ENCODE measurements at regions not wholly inside any gene's neighbourhood (a gene's known extent, or its start where the extent isn't known, plus 50 kb on each side); places are given as distances from the start of the nearest gene placed in this dataset.

- Mint-ChIP-seq H3K27me3 (ENCODE audit: low read depth) (peaks cover 2% of the 10 kb centered on the region), H3K36me3 (ENCODE audit: low read depth) (no peaks in the 10 kb centered on the region), H3K4me1 (ENCODE audit: low read depth) (no peaks in the 10 kb centered on the region), H3K4me3 (no peak overlapping the region), H3K27ac (no peak overlapping the region), H3K9me3 (ENCODE audit: insufficient read depth) (no peaks in the 10 kb centered on the region)
- DNase-seq (no peak), ATAC-seq (no peak)
- POLR2A ChIA-PET: no interaction called here
- CTCF ChIA-PET: no interaction called here
Observed at GRCh38 chr3:151625586-151625985, 108.1 kb upstream of the AADACL2 start.

GRCh38 chr3:151625086-151625485 lies 108.6 kb upstream of the AADACL2 start:
- no peaks in the 10 kb centered on the region for H3K9me3 Mint-ChIP-seq (ENCODE audit: insufficient read depth)
- POLR2A ChIA-PET: no interaction called here
- H3K36me3 Mint-ChIP-seq (ENCODE audit: low read depth): no peaks in the 10 kb centered on the region
- H3K27me3 Mint-ChIP-seq (ENCODE audit: low read depth): peaks cover 4% of the 10 kb centered on the region
- H3K4me1 Mint-ChIP-seq (ENCODE audit: low read depth): no peaks in the 10 kb centered on the region
- no peak overlapping the region for H3K4me3 Mint-ChIP-seq
- H3K27ac Mint-ChIP-seq: no peak overlapping the region
- CTCF ChIA-PET: no interaction called here
- ATAC-seq (no peak), DNase-seq (no peak)

GRCh38 chr3:151620071-151620470 lies 113.7 kb upstream of the AADACL2 start:
- Mint-ChIP-seq H3K27ac (no peak overlapping the region), H3K4me3 (no peak overlapping the region), H3K9me3 (ENCODE audit: insufficient read depth) (no peaks in the 10 kb centered on the region), H3K4me1 (ENCODE audit: low read depth) (no peaks in the 10 kb centered on the region), H3K27me3 (ENCODE audit: low read depth) (peaks cover 4% of the 10 kb centered on the region), H3K36me3 (ENCODE audit: low read depth) (no peaks in the 10 kb centered on the region)
- POLR2A ChIA-PET: no interaction called here
- DNase-seq (no peak), ATAC-seq (no peak)
- CTCF ChIA-PET: interaction anchor here (1.1 kb wide), 1 partner anchor 9 kb away, joined by 4 read pairs; no protein-coding TSS in a partner anchor

DNA sequence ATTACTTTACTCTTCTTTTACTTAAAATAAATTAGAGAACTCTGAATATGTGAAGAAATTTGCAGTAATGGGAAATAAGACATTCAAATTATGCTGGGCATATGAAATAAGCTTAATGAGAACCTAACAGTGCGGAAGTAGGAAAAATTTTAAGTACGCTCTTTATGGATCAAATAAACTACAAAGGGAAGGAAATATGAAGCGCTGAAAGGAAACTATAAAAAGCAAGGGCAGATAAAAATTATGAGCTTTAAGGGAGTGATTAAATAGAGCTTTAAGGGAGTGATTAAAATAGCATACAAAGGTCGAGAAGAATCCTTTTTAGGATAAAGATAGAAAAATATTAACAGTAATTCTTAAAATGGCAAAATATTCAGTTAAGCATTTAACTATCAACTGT lies 118.3 kb upstream of the AADACL2 start:
- Mint-ChIP-seq H3K27me3 (ENCODE audit: low read depth) (peaks cover 2% of the 10 kb centered on the region), H3K9me3 (ENCODE audit: insufficient read depth) (no peaks in the 10 kb centered on the region), H3K36me3 (ENCODE audit: low read depth) (no peaks in the 10 kb centered on the region), H3K27ac (no peak overlapping the region), H3K4me3 (no peak overlapping the region), H3K4me1 (ENCODE audit: low read depth) (no peaks in the 10 kb centered on the region)
- ChIA-PET CTCF (no interaction called here), POLR2A (no interaction called here)
- DNase-seq: no peak
- no peak for ATAC-seq

- no peaks in the 10 kb centered on the region for H3K4me1 Mint-ChIP-seq (ENCODE audit: low read depth)
- no peak overlapping the region for H3K4me3 Mint-ChIP-seq
- no peaks in the 10 kb centered on the region for H3K9me3 Mint-ChIP-seq (ENCODE audit: insufficient read depth)
- H3K27ac Mint-ChIP-seq: no peak overlapping the region
- ATAC-seq (no peak), DNase-seq (no peak)
- no peaks in the 10 kb centered on the region for H3K36me3 Mint-ChIP-seq (ENCODE audit: low read depth)
- H3K27me3 Mint-ChIP-seq (ENCODE audit: low read depth): no peaks in the 10 kb centered on the region
- ChIA-PET CTCF (no interaction called here), POLR2A (no interaction called here)
Observed at GRCh38 chr3:151612115-151612514, 121.6 kb upstream of the AADACL2 start.

GRCh38 chr3:151611419-151611818 lies 122.3 kb upstream of the AADACL2 start:
- H3K36me3 Mint-ChIP-seq (ENCODE audit: low read depth): no peaks in the 10 kb centered on the region
- no peak overlapping the region for H3K4me3 Mint-ChIP-seq
- ChIA-PET POLR2A (no interaction called here), CTCF (no interaction called here)
- no peak overlapping the region for H3K27ac Mint-ChIP-seq
- no peaks in the 10 kb centered on the region for H3K27me3 Mint-ChIP-seq (ENCODE audit: low read depth)
- ATAC-seq (no peak), DNase-seq (no peak)
- no peaks in the 10 kb centered on the region for H3K4me1 Mint-ChIP-seq (ENCODE audit: low read depth)
- no peaks in the 10 kb centered on the region for H3K9me3 Mint-ChIP-seq (ENCODE audit: insufficient read depth)

DNA sequence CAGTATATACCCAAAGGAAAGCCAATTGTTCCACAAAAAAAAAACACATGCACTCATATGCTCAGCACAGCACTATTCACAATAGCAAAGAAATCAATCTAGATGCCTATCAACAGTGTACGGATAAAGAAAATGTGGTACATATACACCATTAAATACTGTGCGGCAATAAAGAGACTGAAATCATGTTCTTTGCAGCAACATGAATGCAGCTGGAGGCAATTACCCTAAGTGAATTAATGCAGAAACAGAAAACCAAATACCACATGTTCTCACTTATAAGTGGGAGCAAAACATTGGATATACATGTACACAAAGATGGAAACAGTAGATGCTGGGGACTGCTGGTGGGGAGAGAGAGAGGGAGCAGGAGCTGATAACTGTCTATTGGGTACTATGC lies 124.2 kb upstream of the AADACL2 start:
- Mint-ChIP-seq H3K4me3 (no peak overlapping the region), H3K9me3 (ENCODE audit: insufficient read depth) (no peaks in the 10 kb centered on the region), H3K27ac (no peak overlapping the region), H3K4me1 (ENCODE audit: low read depth) (no peaks in the 10 kb centered on the region), H3K36me3 (ENCODE audit: low read depth) (no peaks in the 10 kb centered on the region), H3K27me3 (ENCODE audit: low read depth) (no peaks in the 10 kb centered on the region)
- POLR2A ChIA-PET: no interaction called here
- no peak for ATAC-seq
- DNase-seq: no peak
- CTCF ChIA-PET: no interaction called here

GRCh38 chr3:151604891-151605290 lies 128.8 kb upstream of the AADACL2 start:
- no peaks in the 10 kb centered on the region for H3K27me3 Mint-ChIP-seq (ENCODE audit: low read depth)
- CTCF ChIA-PET: no interaction called here
- H3K36me3 Mint-ChIP-seq (ENCODE audit: low read depth): no peaks in the 10 kb centered on the region
- H3K27ac Mint-ChIP-seq: no peak overlapping the region
- no peak overlapping the region for H3K4me3 Mint-ChIP-seq
- DNase-seq (no peak), ATAC-seq (no peak)
- H3K9me3 Mint-ChIP-seq (ENCODE audit: insufficient read depth): no peaks in the 10 kb centered on the region
- POLR2A ChIA-PET: no interaction called here
- H3K4me1 Mint-ChIP-seq (ENCODE audit: low read depth): no peaks in the 10 kb centered on the region

GRCh38 chr3:151600783-151601182 lies 132.9 kb upstream of the AADACL2 start:
- POLR2A ChIA-PET: no interaction called here
- CTCF ChIA-PET: no interaction called here
- ATAC-seq (no peak), DNase-seq (no peak)
- Mint-ChIP-seq H3K9me3 (ENCODE audit: insufficient read depth) (no peaks in the 10 kb centered on the region), H3K4me3 (no peak overlapping the region), H3K4me1 (ENCODE audit: low read depth) (no peaks in the 10 kb centered on the region), H3K36me3 (ENCODE audit: low read depth) (no peaks in the 10 kb centered on the region), H3K27ac (no peak overlapping the region), H3K27me3 (ENCODE audit: low read depth) (no peaks in the 10 kb centered on the region)

- ChIA-PET CTCF (no interaction called here), POLR2A (no interaction called here)
- H3K27me3 Mint-ChIP-seq (ENCODE audit: low read depth): no peaks in the 10 kb centered on the region
Observed at GRCh38 chr3:151599103-151599672, 134.5 kb upstream of the AADACL2 start.

DNA sequence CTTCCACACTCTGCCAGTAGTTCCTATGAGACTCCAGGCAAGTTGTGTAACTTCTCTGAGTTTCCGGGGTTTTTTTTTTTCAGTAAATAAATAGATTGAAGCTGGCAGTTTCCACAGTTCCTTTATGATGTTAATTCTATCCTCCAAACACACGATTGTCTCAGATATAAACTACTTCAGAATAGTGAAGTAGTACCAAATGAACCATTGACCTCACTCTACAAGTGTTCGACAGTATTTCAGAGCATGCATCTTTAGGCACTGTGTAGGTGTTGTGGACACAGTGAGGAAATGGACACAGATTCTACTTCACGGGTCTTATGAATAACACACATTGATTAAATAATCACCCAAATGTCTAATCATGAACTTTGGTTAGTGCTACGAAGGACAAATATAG lies 136.1 kb upstream of the IGSF10 start:
- DNase-seq (no peak), ATAC-seq (no peak)
- ChIA-PET POLR2A (no interaction called here), CTCF (no interaction called here)
- Mint-ChIP-seq H3K9me3 (ENCODE audit: insufficient read depth) (no peaks in the 10 kb centered on the region), H3K27me3 (ENCODE audit: low read depth) (no peaks in the 10 kb centered on the region), H3K36me3 (ENCODE audit: low read depth) (no peaks in the 10 kb centered on the region), H3K4me3 (no peak overlapping the region), H3K4me1 (ENCODE audit: low read depth) (no peaks in the 10 kb centered on the region), H3K27ac (no peak overlapping the region)

More at GRCh38 chr3:151599103-151599672, 134.5 kb upstream of the AADACL2 start:
- no peak for DNase-seq
- Mint-ChIP-seq H3K4me3 (no peak overlapping the region), H3K27ac (no peak overlapping the region), H3K9me3 (ENCODE audit: insufficient read depth) (no peaks in the 10 kb centered on the region), H3K36me3 (ENCODE audit: low read depth) (no peaks in the 10 kb centered on the region), H3K4me1 (ENCODE audit: low read depth) (no peaks in the 10 kb centered on the region)
- ATAC-seq: no peak

- H3K36me3 Mint-ChIP-seq (ENCODE audit: low read depth): no peaks in the 10 kb centered on the region
- ATAC-seq: no peak
- no peak overlapping the region for H3K4me3 Mint-ChIP-seq
- POLR2A ChIA-PET: no interaction called here
- no peak for DNase-seq
- no peaks in the 10 kb centered on the region for H3K4me1 Mint-ChIP-seq (ENCODE audit: low read depth)
- H3K27me3 Mint-ChIP-seq (ENCODE audit: low read depth): peaks cover 5% of the 10 kb centered on the region
- H3K27ac Mint-ChIP-seq: no peak overlapping the region
- H3K9me3 Mint-ChIP-seq (ENCODE audit: insufficient read depth): no peaks in the 10 kb centered on the region
- CTCF ChIA-PET: no interaction called here
Observed at GRCh38 chr3:151593928-151594327, 133.1 kb upstream of the IGSF10 start.

DNA sequence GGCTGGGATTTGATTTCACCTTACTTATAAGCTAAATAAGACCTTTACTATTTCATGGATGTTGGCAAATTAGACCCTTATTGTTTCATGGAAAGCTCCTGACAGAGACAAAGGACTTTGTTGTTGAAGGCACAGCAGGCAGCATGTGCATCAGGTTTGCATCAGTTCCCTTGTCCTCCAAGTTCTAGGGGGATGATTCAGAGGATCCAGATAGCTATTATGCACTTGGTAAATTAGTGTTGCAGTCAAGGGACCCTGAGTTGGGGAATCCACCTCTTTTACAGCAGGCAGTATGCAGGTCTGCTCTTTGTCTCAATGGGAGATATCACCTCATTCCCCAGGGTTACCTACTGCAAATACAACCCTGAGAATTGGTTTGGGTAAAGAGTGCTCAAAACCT lies 131.4 kb upstream of the IGSF10 start:
- POLR2A ChIA-PET: interaction anchor here (0.6 kb wide), 1 partner anchor 1074 kb away, joined by 3 read pairs; no protein-coding TSS in a partner anchor
- Mint-ChIP-seq H3K9me3 (ENCODE audit: insufficient read depth) (no peaks in the 10 kb centered on the region), H3K4me1 (ENCODE audit: low read depth) (no peaks in the 10 kb centered on the region), H3K36me3 (ENCODE audit: low read depth) (no peaks in the 10 kb centered on the region), H3K27me3 (ENCODE audit: low read depth) (peaks cover 5% of the 10 kb centered on the region), H3K4me3 (no peak overlapping the region), H3K27ac (no peak overlapping the region)
- CTCF ChIA-PET: no interaction called here
- no peak for DNase-seq
- ATAC-seq: no peak
